ENCODE measurements at regions not wholly inside any gene's neighbourhood (a gene's known extent, or its start where the extent isn't known, plus 50 kb on each side); places are given as distances from the start of the nearest gene placed in this dataset.
"Not testable (repeated sequence)": the region's sequence is repeated elsewhere in the genome, so short reads cannot be mapped to it uniquely, and the experiment has no call there.

GRCh38 chr22:22697377-22698117 lies 53.1 kb downstream of the GGTLC2 start:
- no peak for DNase-seq (ENCODE audit: low read depth)

DNA sequence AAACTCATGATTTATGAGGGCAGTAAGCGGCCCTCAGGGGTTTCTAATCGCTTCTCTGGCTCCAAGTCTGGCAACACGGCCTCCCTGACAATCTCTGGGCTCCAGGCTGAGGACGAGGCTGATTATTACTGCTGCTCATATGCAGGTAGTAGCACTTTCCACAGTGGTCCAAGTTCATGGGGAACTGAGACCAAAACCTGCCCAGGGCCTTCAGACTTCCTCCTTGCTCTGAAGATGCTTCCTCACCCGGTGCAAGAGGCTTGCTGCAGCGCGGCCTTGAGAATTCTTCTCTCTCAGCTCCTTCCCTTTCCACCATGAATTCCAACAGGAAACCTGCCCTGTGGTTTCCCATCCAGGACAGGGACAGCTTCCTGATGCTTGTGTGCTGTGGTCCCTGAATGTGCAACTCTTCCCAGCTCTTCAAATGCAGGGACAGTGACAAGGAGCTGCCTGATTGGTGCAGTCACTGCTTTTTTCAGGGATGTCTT lies 53.9 kb downstream of the GGTLC2 start:
- DNase-seq (ENCODE audit: low read depth), result no peak

DNA sequence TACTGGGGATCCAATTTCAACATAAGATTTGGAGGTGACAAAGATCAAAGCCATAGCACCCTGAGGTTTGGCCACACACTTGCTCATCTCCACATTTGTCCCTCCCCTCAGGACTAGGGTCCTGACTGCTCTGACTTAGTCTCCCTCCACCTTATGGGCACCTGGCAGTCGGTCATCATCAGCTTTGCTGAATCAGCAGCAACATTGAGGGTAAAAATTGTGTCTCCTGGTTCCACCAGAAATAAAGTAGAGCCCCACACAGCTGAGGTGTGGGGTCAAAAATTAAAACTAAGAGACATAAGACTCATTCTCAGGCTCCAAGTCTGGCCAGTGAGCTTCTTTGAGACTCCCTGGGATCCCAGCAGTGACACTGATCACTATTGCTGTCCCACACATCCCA lies 56.2 kb downstream of the GGTLC2 start:
- no peak for DNase-seq (ENCODE audit: low read depth)

DNA sequence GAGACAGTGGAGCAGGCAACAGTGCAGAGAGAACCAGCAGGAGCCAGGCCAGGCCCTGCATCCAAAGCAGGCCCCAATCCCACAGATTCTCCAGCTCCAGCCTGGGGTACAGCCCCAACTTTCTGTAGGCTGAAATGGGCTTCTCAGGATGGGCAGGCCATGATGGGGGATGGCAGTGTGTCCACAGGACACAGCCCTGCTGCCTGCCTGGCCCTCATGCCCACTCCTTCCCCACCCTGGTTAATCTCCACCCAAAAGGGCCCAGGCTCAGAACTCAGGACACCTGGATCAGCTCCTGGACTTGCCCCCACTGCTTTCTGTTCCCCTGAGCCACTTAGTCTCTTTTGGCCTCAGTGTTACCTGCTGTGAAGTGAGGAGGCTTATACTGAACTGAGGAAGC lies 57.1 kb downstream of the GGTLC2 start:
- not testable (repeated sequence) for DNase-seq (ENCODE audit: low read depth)

DNA sequence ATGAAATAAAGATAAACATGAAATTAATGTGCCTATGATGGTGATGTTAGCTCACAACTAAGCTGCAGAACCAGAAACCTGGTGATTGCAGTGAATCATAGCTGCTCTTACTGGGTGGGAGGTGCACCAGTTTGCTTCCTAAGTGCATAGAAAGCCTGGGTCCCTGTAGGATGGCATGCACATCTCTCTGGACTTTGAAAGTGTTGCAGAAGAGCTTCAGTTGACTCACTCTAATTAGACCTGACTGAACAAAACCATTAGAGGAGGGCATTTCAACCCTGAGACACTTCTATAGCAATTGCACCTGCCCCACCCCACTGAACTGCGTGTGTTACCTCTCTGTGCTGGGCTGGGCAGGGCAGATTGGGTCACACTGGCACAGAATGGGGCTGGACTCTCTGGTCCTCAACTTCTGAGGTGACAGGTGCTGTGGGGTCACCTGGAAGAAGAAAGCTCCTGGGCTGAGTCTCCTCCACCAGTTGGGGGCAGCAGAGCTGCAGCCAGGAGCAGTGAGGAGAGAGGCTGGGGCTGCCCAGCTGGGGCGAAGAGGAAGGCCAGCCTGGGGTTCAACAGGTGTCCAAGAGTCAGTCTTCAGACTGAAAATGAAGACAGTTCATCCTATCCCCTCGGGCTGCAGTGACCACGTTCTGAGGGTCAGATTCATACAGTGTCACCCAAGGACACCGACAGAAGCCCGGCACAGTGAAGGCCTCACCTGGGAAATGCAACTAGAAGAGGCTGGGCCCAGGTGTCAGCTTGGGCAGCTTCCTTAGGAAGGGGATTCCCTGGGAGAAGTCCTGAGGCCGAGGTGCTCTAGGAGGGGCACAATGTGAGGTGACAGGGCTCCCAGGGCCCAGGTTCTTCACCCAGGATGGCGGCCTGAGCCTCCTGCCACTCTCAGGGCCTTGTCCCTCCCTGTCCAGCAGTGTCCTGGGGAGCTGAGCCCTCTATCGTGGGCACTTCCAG lies 58.1 kb downstream of the GGTLC2 start:
- no peak for DNase-seq (ENCODE audit: low read depth)

DNA sequence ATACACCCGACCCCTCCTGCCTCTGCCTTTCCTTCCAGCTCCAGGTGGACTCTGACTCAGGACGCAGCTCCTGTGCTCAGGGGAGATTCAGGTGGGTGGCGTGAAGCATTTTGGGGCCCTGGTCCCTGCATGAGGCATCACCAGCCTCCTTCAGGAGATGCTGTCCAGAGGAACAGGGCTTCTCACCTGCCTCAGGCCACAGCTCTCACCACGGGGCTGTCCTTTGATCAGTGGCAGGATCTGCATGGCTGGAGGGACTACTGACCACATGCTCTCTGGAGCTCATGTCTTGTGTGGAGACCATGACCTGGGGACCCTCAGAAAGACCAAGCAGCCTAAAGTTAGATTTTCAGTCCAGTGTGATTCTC lies 58.8 kb downstream of the GGTLC2 start:
- DNase-seq (ENCODE audit: low read depth), result no peak

- no peak for DNase-seq (ENCODE audit: low read depth)
Observed at GRCh38 chr22:22703715-22704114, 59.3 kb downstream of the GGTLC2 start.

- DNase-seq (ENCODE audit: low read depth), result no peak
Observed at GRCh38 chr22:22704156-22704946, 59.9 kb downstream of the GGTLC2 start.

- DNase-seq (ENCODE audit: low read depth), result no peak
Observed at GRCh38 chr22:22705328-22706100, 61.1 kb downstream of the GGTLC2 start.

GRCh38 chr22:22706253-22706915 lies 62.0 kb downstream of the GGTLC2 start:
- DNase-seq (ENCODE audit: low read depth), result no peak

DNA sequence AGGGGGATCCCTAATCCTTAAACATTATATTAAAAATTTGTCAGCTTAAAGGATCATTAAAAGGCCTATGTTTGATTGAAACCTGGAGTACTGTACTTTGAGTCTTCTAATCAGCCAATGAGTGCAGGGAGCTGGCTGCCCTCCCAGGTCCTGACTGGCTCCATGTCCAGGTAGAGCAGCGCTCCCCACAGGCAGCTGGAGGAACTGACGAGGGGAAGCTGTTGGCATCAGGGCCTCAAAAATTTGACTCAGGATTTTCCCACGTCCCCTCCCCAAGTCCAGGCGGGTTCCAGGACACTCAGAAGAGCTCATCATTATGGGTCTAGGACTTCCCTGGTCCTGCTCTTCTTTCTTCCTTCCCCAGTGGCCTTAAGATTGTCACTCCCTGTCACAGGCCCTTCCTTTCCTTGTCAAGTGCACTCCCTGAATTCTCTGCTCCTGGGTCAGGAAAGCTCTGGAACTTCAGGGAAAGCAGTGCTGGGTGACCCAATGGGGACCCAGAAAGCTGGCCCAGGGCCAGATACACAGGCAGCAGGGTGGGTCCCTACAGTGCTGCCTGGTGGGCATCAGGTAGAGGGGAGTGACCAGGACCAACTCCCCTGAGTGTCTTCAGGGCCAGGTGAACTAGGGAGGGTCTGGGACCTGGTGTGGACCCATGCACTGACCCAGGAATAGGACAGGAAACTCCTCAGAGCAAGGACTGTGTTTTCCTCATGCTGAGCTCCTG lies 65.5 kb downstream of the GGTLC2 start:
- no peak for DNase-seq (ENCODE audit: low read depth)

GRCh38 chr22:22710719-22711531 lies 66.5 kb downstream of the GGTLC2 start:
- DNase-seq (ENCODE audit: low read depth), result peak; percentile 50

- DNase-seq (ENCODE audit: low read depth), result no peak
Observed at GRCh38 chr22:22711532-22711913, 67.1 kb downstream of the GGTLC2 start.

DNA sequence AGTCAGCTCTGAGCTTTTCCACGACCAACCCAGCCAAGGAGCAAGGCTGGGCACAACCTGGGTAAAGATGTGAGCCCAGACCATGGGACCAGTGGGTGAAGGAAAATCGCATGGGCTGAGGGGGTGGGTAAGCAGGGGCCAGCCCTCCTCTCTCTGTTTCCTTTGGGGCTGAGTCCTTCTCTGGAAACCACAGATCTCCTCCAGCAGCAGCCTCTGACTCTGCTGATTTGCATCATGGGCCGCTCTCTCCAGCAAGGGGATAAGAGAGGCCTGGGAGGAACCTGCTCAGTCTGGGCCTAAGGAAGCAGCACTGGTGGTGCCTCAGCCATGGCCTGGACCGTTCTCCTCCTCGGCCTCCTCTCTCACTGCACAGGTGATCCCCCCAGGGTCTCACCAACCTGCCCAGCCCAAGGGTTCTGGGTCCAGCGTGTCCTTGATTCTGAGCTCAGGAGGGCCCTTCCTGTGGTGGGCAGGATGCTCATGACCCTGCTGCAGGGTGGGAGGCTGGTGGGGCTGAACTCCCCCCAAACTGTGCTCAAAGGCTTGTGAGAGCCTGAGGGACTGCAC lies 67.8 kb downstream of the GGTLC2 start:
- no peak for DNase-seq (ENCODE audit: low read depth)

GRCh38 chr22:22712666-22713365 lies 68.4 kb downstream of the GGTLC2 start:
- no peak for DNase-seq (ENCODE audit: low read depth)

- no peak for DNase-seq (ENCODE audit: low read depth)
Observed at GRCh38 chr22:22713416-22713815, 69.0 kb downstream of the GGTLC2 start.

DNA sequence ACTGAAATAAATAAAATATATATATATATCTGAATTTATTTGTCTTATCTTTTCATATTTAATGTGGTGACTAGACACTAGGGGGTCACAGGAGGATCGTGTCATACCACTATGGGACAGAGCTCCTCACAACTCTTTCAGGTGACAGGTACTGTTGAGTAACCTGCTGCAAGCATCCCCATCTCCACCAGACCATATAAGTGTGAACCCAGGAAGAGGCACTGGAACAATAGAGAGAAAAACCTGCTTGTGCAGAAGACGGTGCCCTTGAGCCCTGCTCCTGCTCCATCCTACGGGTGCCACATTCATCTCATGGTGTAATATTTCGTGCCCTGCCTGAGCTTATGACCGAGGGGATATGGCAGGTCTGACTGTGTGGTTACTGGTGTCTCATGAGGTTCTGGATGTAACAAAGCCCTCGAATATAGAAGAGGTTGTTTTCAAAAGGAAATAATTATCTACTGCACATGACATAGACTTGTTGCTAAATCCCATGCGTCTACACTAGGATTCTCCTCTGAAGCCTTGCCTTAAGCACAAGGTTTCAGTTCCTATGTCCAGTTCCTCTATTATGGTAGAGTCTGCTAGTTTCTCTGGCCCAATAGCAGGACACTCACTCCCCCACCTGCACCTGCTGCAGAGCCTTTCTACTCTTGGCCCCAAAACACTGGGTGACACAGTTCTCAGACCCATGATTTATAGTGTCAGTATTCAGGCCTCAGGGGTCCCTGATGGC lies 70.4 kb downstream of the GGTLC2 start:
- DNase-seq (ENCODE audit: low read depth), result no peak
